ENCODE measurements at regions not wholly inside any gene's neighbourhood (a gene's known extent, or its start where the extent isn't known, plus 50 kb on each side); places are given as distances from the start of the nearest gene placed in this dataset.

DNA sequence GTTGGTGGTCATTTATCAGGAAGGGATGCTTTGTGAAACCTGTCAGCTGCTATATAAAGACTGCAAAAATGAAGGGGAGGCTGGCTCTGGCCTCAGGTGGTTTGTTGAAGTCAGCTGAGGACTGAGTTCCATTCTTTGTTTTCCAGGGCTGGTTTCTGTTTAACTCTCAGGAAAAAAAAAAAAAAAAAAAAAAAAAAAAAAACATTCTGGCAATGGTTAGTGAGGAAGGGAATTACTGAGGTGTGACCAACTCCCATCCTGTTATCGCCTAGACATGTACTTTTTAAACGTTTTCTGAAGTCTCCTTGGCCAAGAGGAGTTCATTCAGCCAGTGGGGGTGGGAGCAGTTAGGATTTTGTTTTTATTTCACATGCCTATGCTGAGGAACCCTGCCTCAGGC, 316.3 kb downstream of the OXSM start:
- Histone ChIP-seq H3K4me3 (no peak overlapping the region), H3K27me3 (no peaks in the 10 kb centered on the region), H3K9me3 (peaks cover 0 to 3% (median 0%) of the 10 kb centered on the region in 3 donors), H3K27ac (peak overlapping the region in 1 of 4 donors; percentile 22), H3K4me1 (peaks cover 3 to 24% (median 4%) of the 10 kb centered on the region in 3 donors), H3K36me3 (no peaks in the 10 kb centered on the region)
- 8 to 12% methylated on average over 2 of the region's 2 CpGs for WGBS, 2 donors
- DNase-seq, result no peak
- TF ChIP-seq, protein P1, sequence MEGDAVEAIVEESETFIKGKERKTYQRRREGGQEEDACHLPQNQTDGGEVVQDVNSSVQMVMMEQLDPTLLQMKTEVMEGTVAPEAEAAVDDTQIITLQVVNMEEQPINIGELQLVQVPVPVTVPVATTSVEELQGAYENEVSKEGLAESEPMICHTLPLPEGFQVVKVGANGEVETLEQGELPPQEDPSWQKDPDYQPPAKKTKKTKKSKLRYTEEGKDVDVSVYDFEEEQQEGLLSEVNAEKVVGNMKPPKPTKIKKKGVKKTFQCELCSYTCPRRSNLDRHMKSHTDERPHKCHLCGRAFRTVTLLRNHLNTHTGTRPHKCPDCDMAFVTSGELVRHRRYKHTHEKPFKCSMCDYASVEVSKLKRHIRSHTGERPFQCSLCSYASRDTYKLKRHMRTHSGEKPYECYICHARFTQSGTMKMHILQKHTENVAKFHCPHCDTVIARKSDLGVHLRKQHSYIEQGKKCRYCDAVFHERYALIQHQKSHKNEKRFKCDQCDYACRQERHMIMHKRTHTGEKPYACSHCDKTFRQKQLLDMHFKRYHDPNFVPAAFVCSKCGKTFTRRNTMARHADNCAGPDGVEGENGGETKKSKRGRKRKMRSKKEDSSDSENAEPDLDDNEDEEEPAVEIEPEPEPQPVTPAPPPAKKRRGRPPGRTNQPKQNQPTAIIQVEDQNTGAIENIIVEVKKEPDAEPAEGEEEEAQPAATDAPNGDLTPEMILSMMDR (IDR thresholded peaks at IDR 0.05), result no peak
- TF ChIP-seq POLR2A (IDR thresholded peaks at IDR 0.05), result no peak
- intact Hi-C loops (cut with DNase I), result no loop called here

DNA sequence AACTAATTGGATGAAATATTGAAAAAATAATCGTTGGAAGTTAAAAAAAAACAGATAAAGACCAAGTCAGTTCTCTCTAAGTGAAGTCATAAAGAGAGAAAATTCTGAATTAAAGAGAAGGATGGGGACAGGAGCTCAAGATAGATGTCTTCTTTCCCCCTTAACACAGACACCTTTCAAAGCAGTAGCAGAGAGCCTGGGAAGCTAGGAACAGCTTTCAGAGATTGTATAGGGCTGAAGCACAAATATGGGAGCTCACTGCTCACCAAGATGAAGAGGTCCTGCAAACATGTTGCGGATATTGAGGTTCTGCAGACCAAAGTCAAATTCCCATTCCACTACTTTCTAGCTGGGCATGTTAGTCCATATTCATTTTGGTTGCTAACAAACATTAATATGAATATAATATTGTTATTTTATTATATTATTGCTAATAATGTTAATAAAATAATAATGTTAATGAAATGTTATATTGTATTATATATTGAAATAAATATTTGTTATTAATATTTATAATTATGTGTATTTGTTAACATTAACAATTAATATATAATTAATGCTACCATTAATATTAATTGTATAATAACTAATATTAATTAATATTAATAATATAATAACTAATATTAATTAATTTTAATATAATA, 319.1 kb downstream of the OXSM start:
- WGBS, 2 donors, result 68 to 76% methylated on average over 2 of the region's 2 CpGs
- DNase-seq, result no peak
- Histone ChIP-seq H3K36me3 (no peaks in the 10 kb centered on the region), H3K27me3 (no peaks in the 10 kb centered on the region), H3K9me3 (no peaks in the 10 kb centered on the region), H3K4me1 (peaks cover 3 to 24% (median 4%) of the 10 kb centered on the region in 3 donors), H3K27ac (no peak overlapping the region), H3K4me3 (no peak overlapping the region)
- intact Hi-C loops (cut with DNase I), result no loop called here
- no peak for TF ChIP-seq POLR2A (IDR thresholded peaks at IDR 0.05)
- TF ChIP-seq, protein P1 (IDR thresholded peaks at IDR 0.05), result no peak

DNA sequence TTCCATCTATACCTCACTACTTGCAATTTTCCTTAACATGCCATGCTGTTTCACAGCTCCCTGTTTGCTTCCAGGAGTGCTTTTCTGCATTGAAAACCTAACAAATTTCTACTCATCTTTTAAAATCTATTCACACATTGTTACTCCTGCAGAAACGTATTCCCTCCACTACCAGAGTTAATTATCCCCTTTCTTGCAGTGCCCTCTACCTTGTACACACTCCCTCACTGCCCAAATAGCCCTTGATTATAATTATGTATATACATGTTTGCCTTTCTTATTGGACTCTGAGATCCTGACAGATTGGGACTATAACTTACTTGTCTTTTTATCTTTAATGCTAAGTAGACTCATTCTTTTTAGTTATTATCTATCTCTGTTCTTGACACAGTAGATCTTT, 325.0 kb downstream of the OXSM start:
- no peaks in the 10 kb centered on the region for H3K9me3 ChIP-seq
- H3K27me3 ChIP-seq, result no peaks in the 10 kb centered on the region
- no peak for DNase-seq
- no peak for TF ChIP-seq POLR2A (IDR thresholded peaks at IDR 0.05)
- TF ChIP-seq, protein P1 (IDR thresholded peaks at IDR 0.05), result no peak
- no peaks in the 10 kb centered on the region for H3K36me3 ChIP-seq
- no peaks in the 10 kb centered on the region for H3K4me1 ChIP-seq
- intact Hi-C loops (cut with DNase I), result no loop called here
- no peak overlapping the region for H3K4me3 ChIP-seq
- WGBS, 2 donors, result 61 to 77% methylated on average over 1 of the region's 1 CpG
- no peak overlapping the region for H3K27ac ChIP-seq

DNA sequence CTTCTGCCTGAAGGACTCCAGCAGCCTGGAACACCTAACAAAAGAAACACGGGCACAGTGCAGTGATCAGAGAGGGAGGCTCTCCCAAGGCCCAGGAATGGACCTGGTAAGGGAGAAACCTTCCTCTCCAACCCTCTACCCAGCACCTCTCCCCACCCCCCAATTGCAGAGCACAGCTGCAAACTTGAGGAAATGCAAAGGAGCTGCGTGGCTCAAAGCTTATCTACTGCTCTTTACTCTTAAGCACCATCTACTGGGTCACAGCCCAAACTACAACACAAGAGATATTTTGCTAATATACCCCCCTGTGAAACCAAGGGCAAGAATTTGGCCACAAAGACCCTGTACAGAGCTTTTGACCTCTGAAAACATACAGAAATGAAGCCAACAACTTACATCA, 328.3 kb downstream of the OXSM start:
- no peak for DNase-seq
- Histone ChIP-seq H3K36me3 (no peaks in the 10 kb centered on the region), H3K9me3 (no peaks in the 10 kb centered on the region), H3K27me3 (no peaks in the 10 kb centered on the region), H3K27ac (no peak overlapping the region), H3K4me3 (no peak overlapping the region), H3K4me1 (no peaks in the 10 kb centered on the region)
- TF ChIP-seq, protein P1 (IDR thresholded peaks at IDR 0.05), result peak in 2 of 6 experiments; percentile 11 to 44
- no peak for TF ChIP-seq POLR2A (IDR thresholded peaks at IDR 0.05)
- intact Hi-C loops (cut with DNase I), result no loop called here
- 58 to 59% methylated on average over 2 of the region's 2 CpGs for WGBS, 2 donors

DNA sequence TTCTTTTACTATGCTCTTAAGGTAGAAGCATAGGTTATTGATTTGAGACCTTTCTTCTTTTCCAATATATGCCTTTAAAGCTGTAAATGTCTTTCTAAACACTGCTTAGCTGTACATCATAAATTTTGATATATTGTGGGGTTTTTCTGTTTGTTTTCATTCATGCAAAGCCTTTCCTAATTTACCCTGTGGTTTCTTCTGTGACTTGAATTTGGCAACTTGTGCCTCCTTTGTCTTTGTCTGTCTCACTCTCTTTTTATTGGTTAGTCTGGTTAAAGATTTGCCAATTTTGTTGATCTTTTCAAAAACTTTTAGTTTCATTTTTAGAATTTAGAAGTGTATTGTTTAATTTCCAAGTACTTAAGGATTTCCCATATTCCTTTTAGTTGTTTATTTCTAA, 343.1 kb downstream of the OXSM start:
- Histone ChIP-seq H3K27ac (no peak overlapping the region), H3K27me3 (no peaks in the 10 kb centered on the region), H3K36me3 (no peaks in the 10 kb centered on the region), H3K4me3 (no peak overlapping the region), H3K9me3 (no peaks in the 10 kb centered on the region), H3K4me1 (no peaks in the 10 kb centered on the region)
- intact Hi-C loops (cut with DNase I), result no loop called here
- TF ChIP-seq, protein P1 (IDR thresholded peaks at IDR 0.05), result no peak
- TF ChIP-seq POLR2A (IDR thresholded peaks at IDR 0.05), result no peak
- no peak for DNase-seq
